Nephron progenitor cell (in vitro differentiated cells): ENCODE measurements at regions not wholly inside any gene's neighbourhood (a gene's known extent, or its start where the extent isn't known, plus 50 kb on each side); places are given as distances from the start of the nearest gene placed in this dataset.

ENCODE experiments used
- DNase-seq: peaks from one replicate; pipeline ENCODE4 v3.0.0; 2021
- H3K27ac Mint-ChIP-seq: 2 replicates; pipeline ENCODE4 v1.8.0; 2021; ENCODE audit warnings: mild to moderate bottlenecking, moderate library complexity, mixed read lengths
- H3K27me3 Mint-ChIP-seq: 2 replicates; pipeline ENCODE4 v1.8.0; 2021; ENCODE audit warnings: mild to moderate bottlenecking, low read depth, mixed read lengths; ENCODE audit not compliant: poor library complexity
- H3K36me3 Mint-ChIP-seq: 2 replicates; pipeline ENCODE4 v1.8.0; 2021; ENCODE audit warnings: low read depth, mixed read lengths
- H3K4me1 Mint-ChIP-seq: 2 replicates; pipeline ENCODE4 v1.8.0; 2021; ENCODE audit warnings: mixed read lengths
- H3K4me3 Mint-ChIP-seq: 2 replicates; pipeline ENCODE4 v1.8.0; 2021; ENCODE audit warnings: mild to moderate bottlenecking, moderate library complexity, mixed read lengths
- H3K9me3 Mint-ChIP-seq: 2 replicates; pipeline ENCODE4 v1.8.0; 2021; ENCODE audit warnings: mild to moderate bottlenecking, moderate library complexity, mixed read lengths
- CTCF ChIP-seq: fragments of 200-600 bp; sonication (generic); IDR thresholded peaks from 2 replicates; pipeline ENCODE4 v1.5.0; 2021; ENCODE audit warnings: antibody characterized with exemption

- H3K27me3 Mint-ChIP-seq = peaks cover 66% of the 10 kb centered on the region
- TF ChIP-seq CTCF = no peak
- H3K36me3 Mint-ChIP-seq = no peaks in the 10 kb centered on the region
- no peak for DNase-seq
- peaks cover 8% of the 10 kb centered on the region for H3K9me3 Mint-ChIP-seq
- H3K4me3 Mint-ChIP-seq = no peak overlapping the region
- H3K4me1 Mint-ChIP-seq = peaks cover 40% of the 10 kb centered on the region
- no peak overlapping the region for H3K27ac Mint-ChIP-seq
Observed at GRCh38 chr12:132393991-132394949, 64.9 kb upstream of the GALNT9 start.

GRCh38 chr12:132393245-132393795 lies 63.9 kb upstream of the GALNT9 start:
- DNase-seq = no peak
- peaks cover 8% of the 10 kb centered on the region for H3K9me3 Mint-ChIP-seq
- no peaks in the 10 kb centered on the region for H3K36me3 Mint-ChIP-seq
- H3K4me1 Mint-ChIP-seq = peaks cover 46% of the 10 kb centered on the region
- no peak for TF ChIP-seq CTCF
- H3K27me3 Mint-ChIP-seq = peaks cover 69% of the 10 kb centered on the region
- no peak overlapping the region for H3K27ac Mint-ChIP-seq
- no peak overlapping the region for H3K4me3 Mint-ChIP-seq

GRCh38 chr12:132392389-132393244 lies 63.2 kb upstream of the GALNT9 start:
- no peak for DNase-seq
- H3K36me3 Mint-ChIP-seq = no peaks in the 10 kb centered on the region
- H3K27ac Mint-ChIP-seq = no peak overlapping the region
- peaks cover 42% of the 10 kb centered on the region for H3K4me1 Mint-ChIP-seq
- H3K4me3 Mint-ChIP-seq = no peak overlapping the region
- H3K27me3 Mint-ChIP-seq = peaks cover 69% of the 10 kb centered on the region
- peaks cover 8% of the 10 kb centered on the region for H3K9me3 Mint-ChIP-seq
- no peak for TF ChIP-seq CTCF

GRCh38 chr12:132391326-132392041 lies 62.1 kb upstream of the GALNT9 start:
- TF ChIP-seq CTCF = no peak
- Mint-ChIP-seq H3K4me3 (no peak overlapping the region), H3K27me3 (peaks cover 58% of the 10 kb centered on the region), H3K4me1 (peaks cover 35% of the 10 kb centered on the region), H3K9me3 (peaks cover 8% of the 10 kb centered on the region), H3K27ac (no peak overlapping the region), H3K36me3 (no peaks in the 10 kb centered on the region)
- DNase-seq = no peak

- H3K4me1 Mint-ChIP-seq = peaks cover 29% of the 10 kb centered on the region
- H3K4me3 Mint-ChIP-seq = no peak overlapping the region
- H3K27ac Mint-ChIP-seq = no peak overlapping the region
Observed at GRCh38 chr12:132390287-132391076, 61.1 kb upstream of the GALNT9 start.

More at GRCh38 chr12:132390287-132391076, 61.1 kb upstream of the GALNT9 start:
- Mint-ChIP-seq H3K9me3 (peaks cover 8% of the 10 kb centered on the region), H3K27me3 (peaks cover 48% of the 10 kb centered on the region), H3K36me3 (no peaks in the 10 kb centered on the region)
- TF ChIP-seq CTCF = no peak
- DNase-seq = no peak
